A673 (cell line): ENCODE measurements at regions not wholly inside any gene's neighbourhood (a gene's known extent, or its start where the extent isn't known, plus 50 kb on each side); places are given as distances from the start of the nearest gene placed in this dataset.

Experiments used
- BruUV-seq: library from RNA; stranded (reverse); fragments of 400-500 nt; replicated peaks from 2 replicates; lab custom pipeline; 2021; lab: Mats Ljungman, UMichigan
- CTCF ChIA-PET: fragments of 300-600 bp; sonication (Branson Sonifier 250); formaldehyde crosslinking; loops from one replicate; lab custom pipeline; 2022; ENCODE audit warnings: antibody characterized with exemption; lab: Charles Lee
- POLR2A ChIA-PET: fragments of 300-600 bp; sonication (Branson Sonifier 250); formaldehyde crosslinking; loops from one replicate; lab custom pipeline; 2022; ENCODE audit warnings: antibody characterized with exemption; ENCODE audit not compliant: low non-redundant PET; lab: Charles Lee
- DNase-seq: peaks from one replicate; pipeline ENCODE4 v3.0.0-alpha.2; 2015; ENCODE audit warnings: low spot score
- H3K27ac ChIP-seq: fragments of 200-600 bp; sonication (generic); 2 replicates; pipeline ENCODE4 v1.5.1; 2016; ENCODE audit warnings: mixed run types, low read depth, mild to moderate bottlenecking, mixed read lengths, antibody characterized with exemption, low read length; ENCODE audit not compliant: poor library complexity, severe bottlenecking
- H3K27me3 ChIP-seq: fragments of 200-600 bp; sonication (generic); replicated peaks from 2 replicates; pipeline ENCODE4 v1.6.1; 2017; ENCODE audit warnings: mixed run types, low read depth, mild to moderate bottlenecking, mixed read lengths, antibody characterized with exemption, low read length; ENCODE audit not compliant: insufficient read depth, poor library complexity
- H3K36me3 ChIP-seq: fragments of 200-600 bp; sonication (generic); 2 replicates; pipeline ENCODE4 v1.6.1; 2016; ENCODE audit warnings: mixed run types, mild to moderate bottlenecking, mixed read lengths, antibody characterized with exemption, low read length; ENCODE audit not compliant: insufficient read depth, poor library complexity, severe bottlenecking
- H3K4me1 ChIP-seq: fragments of 200-600 bp; sonication (generic); 2 replicates; pipeline ENCODE4 v1.6.1; 2017; ENCODE audit warnings: mixed run types, mild to moderate bottlenecking, mixed read lengths, antibody characterized with exemption, low read length; ENCODE audit not compliant: insufficient read depth, poor library complexity, severe bottlenecking
- H3K4me3 ChIP-seq: fragments of 200-600 bp; sonication (generic); 2 replicates; pipeline ENCODE4 v1.5.1; 2016; ENCODE audit warnings: low read depth, mixed run types, mild to moderate bottlenecking, mixed read lengths, low read length; ENCODE audit not compliant: poor library complexity, severe bottlenecking
- H3K9me3 ChIP-seq: fragments of 200-600 bp; sonication (generic); 2 replicates; pipeline ENCODE4 v1.6.1; 2016; ENCODE audit warnings: mixed run types, low read depth, mild to moderate bottlenecking, mixed read lengths, antibody characterized with exemption, low read length; ENCODE audit not compliant: poor library complexity, severe bottlenecking
- CTCF ChIP-seq: fragments of 300-800, 200-600 bp; sonication (generic); conservative IDR thresholded peaks from 2 replicates; pipeline ENCODE4 v1.5.1; 2017; ENCODE audit warnings: low read depth, mild to moderate bottlenecking, antibody characterized with exemption, low read length, moderate library complexity, mixed read lengths
- EZH2 ChIP-seq: fragments of 200-600 bp; sonication (generic); IDR thresholded peaks from 2 replicates; pipeline ENCODE4 v1.6.1; 2017; ENCODE audit warnings: borderline replicate concordance, low read depth, mild to moderate bottlenecking, mixed read lengths, antibody characterized with exemption, low read length; ENCODE audit not compliant: poor library complexity, severe bottlenecking
- intact Hi-C: fragments of 100-400 bp; cut with micrococcal nuclease; formaldehyde crosslinking; loops from one replicate; pipeline ENCODE4 v1.10.0; 2022; ENCODE audit not compliant: unreplicated experiment

- ChIA-PET CTCF (no interaction called here), POLR2A (no interaction called here)
- intact Hi-C loops: loop anchor here (10.0 kb wide), 1 partner anchor 60 kb away; no protein-coding TSS in a partner anchor
- TF ChIP-seq CTCF (no peak), EZH2 (no peak)
- Histone ChIP-seq H3K27me3 (no peaks in the 10 kb centered on the region), H3K27ac (no peak overlapping the region), H3K4me3 (no peak overlapping the region), H3K9me3 (no peaks in the 10 kb centered on the region), H3K36me3 (no peaks in the 10 kb centered on the region), H3K4me1 (no peaks in the 10 kb centered on the region)
- no TSS peak for BruUV-seq
- no peak for DNase-seq
These were observed 384.7 kb upstream of the MEIS2 start for GRCh38 chr15:37485056-37485455.

- no TSS peak for BruUV-seq
- POLR2A ChIA-PET: no interaction called here
These were observed 390.4 kb upstream of the MEIS2 start for GRCh38 chr15:37490707-37491106.

GRCh38 chr15:37516621-37517020 is 416.3 kb upstream of the MEIS2 start:
- TF ChIP-seq EZH2: no peak
- TF ChIP-seq CTCF: no peak
- Histone ChIP-seq H3K4me3 (no peak overlapping the region), H3K9me3 (no peaks in the 10 kb centered on the region), H3K27me3 (no peaks in the 10 kb centered on the region), H3K27ac (no peak overlapping the region), H3K4me1 (no peaks in the 10 kb centered on the region), H3K36me3 (no peaks in the 10 kb centered on the region)
- ChIA-PET CTCF (no interaction called here), POLR2A (no interaction called here)
- intact Hi-C loops: no loop called here
- no peak for DNase-seq
- no TSS peak for BruUV-seq

More at GRCh38 chr15:37490707-37491106, 390.4 kb upstream of the MEIS2 start:
- H3K27ac ChIP-seq: no peak overlapping the region
- CTCF ChIA-PET: no interaction called here
- no peaks in the 10 kb centered on the region for H3K9me3 ChIP-seq
- no peak overlapping the region for H3K4me3 ChIP-seq
- intact Hi-C loops: loop anchor here (10.0 kb wide), 1 partner anchor 64 kb away; no protein-coding TSS in a partner anchor
- no peak for TF ChIP-seq CTCF
- no peak for TF ChIP-seq EZH2
- H3K36me3 ChIP-seq: no peaks in the 10 kb centered on the region
- no peaks in the 10 kb centered on the region for H3K27me3 ChIP-seq
- DNase-seq: no peak
- no peaks in the 10 kb centered on the region for H3K4me1 ChIP-seq
